ENCODE measurements at regions not wholly inside any gene's neighbourhood (a gene's known extent, or its start where the extent isn't known, plus 50 kb on each side); places are given as distances from the start of the nearest gene placed in this dataset.
A peak's percentile ranks its signal among the peaks of the same experiment; 100 is the strongest.

GRCh38 chr1:191895049-191895448 is 263.2 kb upstream of the RGS18 start:
- Histone ChIP-seq H4K91ac (ENCODE audit: insufficient read depth, low read depth, low read length) (no peak overlapping the region), H3K36me3 (ENCODE audit: control insufficient read depth, insufficient read depth, low read length) (no peaks in the 10 kb centered on the region), H3K4ac (ENCODE audit: low read depth, low read length) (no peak overlapping the region), H3K9me1 (ENCODE audit: insufficient read depth, low read length) (no peaks in the 10 kb centered on the region), H3K23ac (ENCODE audit: low read depth, low read length) (no peak overlapping the region), H2BK5ac (ENCODE audit: low read depth, low read length, poor library complexity, severe bottlenecking) (no peak overlapping the region), H3K4me1 (ENCODE audit: control insufficient read depth, insufficient read depth, low read length) (no peaks in the 10 kb centered on the region), H4K8ac (ENCODE audit: low read depth in 2 of 2, low read length in 2 of 2) (no peak overlapping the region), H3K27ac (ENCODE audit: insufficient read depth, low read length) (no peak overlapping the region), H2AK5ac (ENCODE audit: low read depth, low read length) (no peak overlapping the region), H2AK9ac (replicated peaks; ENCODE audit: low read depth, low read length, poor library complexity) (no peak overlapping the region), H2BK20ac (ENCODE audit: low read depth, low read length) (no peak overlapping the region), H3K79me1 (ENCODE audit: low read depth in 1 of 2, low read length in 2 of 2) (no peaks in the 10 kb centered on the region), H4K5ac (ENCODE audit: low read depth, low read length) (no peak overlapping the region), H4K20me1 (ENCODE audit: insufficient read depth, low read length) (no peaks in the 10 kb centered on the region), H3K18ac (ENCODE audit: low read depth, low read length) (no peak overlapping the region), H3K4me3 (ENCODE audit: insufficient read depth, low read depth, low read length) (no peak overlapping the region), H2BK15ac (ENCODE audit: low read depth, low read length) (no peak overlapping the region), H3K9ac (ENCODE audit: low read depth, low read length) (no peak overlapping the region), H2BK120ac (ENCODE audit: low read depth, low read length) (no peak overlapping the region), H3K9me3 (ENCODE audit: control insufficient read depth, insufficient read depth, low read length) (no peaks in the 10 kb centered on the region), H3K27me3 (ENCODE audit: control insufficient read depth, insufficient read depth, low read length) (no peaks in the 10 kb centered on the region), H3K56ac (ENCODE audit: extremely low read depth, insufficient read depth, low read length) (no peak overlapping the region), H2AFZ (replicated peaks; ENCODE audit: low read length, poor library complexity) (no peak overlapping the region), H3K4me2 (ENCODE audit: low read depth, low read length) (no peak overlapping the region), H3K14ac (replicated peaks; ENCODE audit: low read depth, low read length) (no peak overlapping the region)
- TF ChIP-seq FOS (IDR thresholded peaks at IDR 0.05; ENCODE audit: low read depth, low read length) (no peak), CEBPB (IDR thresholded peaks at IDR 0.05; ENCODE audit: low read depth, low read length) (peak; percentile 50; the same call in 1 of the 2 replicates), MXI1 (IDR thresholded peaks at IDR 0.05; ENCODE audit: borderline replicate concordance, low read depth, low read length) (no peak)
- BruUV-seq (replicated peaks) = no TSS peak
- 100% methylated on average over 1 of the region's 2 CpGs; no CpG with 5 or more reads in 1 of the 2 experiments for WGBS, 2 experiments (ENCODE audit: extremely low coverage in 2 of 2, insufficient read length in 1 of 2)
- dilution Hi-C loops (cut with HindIII; ENCODE audit: low sequenced_read_pairs, unreplicated experiment) (no loop called here), intact Hi-C loops (cut with micrococcal nuclease) (no loop called here), in situ Hi-C loops (cut with MboI; ENCODE audit: low sequenced_read_pairs) (no loop called here)
- ATAC-seq (ENCODE audit: low read depth) (no peak), DNase-seq (no peak)
- POLR2A ChIA-PET (ENCODE audit: unreplicated experiment) = no interaction called here
- CTCF ChIA-PET = no interaction called here

Measured in IMR-90 (cell line).